Retinal pigment epithelial cell (primary cell): ENCODE measurements at regions not wholly inside any gene's neighbourhood (a gene's known extent, or its start where the extent isn't known, plus 50 kb on each side); places are given as distances from the start of the nearest gene placed in this dataset.

Experiments used
- DNase-seq: peaks from one replicate; pipeline ENCODE4 v3.0.0-alpha.2; 2010; ENCODE audit warnings: low read depth
- H3K4me3 ChIP-seq: 2 replicates; pipeline ENCODE4 v1.5.1; 2011; ENCODE audit warnings: mild to moderate bottlenecking, low read length, control low read depth, moderate library complexity
- CTCF ChIP-seq: conservative IDR thresholded peaks from 2 replicates; pipeline ENCODE4 v1.5.1; 2011; ENCODE audit warnings: low read depth, low read length, control low read depth, inconsistent platforms

- H3K4me3 ChIP-seq: no peak overlapping the region
- no peak for TF ChIP-seq CTCF
- DNase-seq: no peak
Observed at GRCh38 chr6:66435321-66435720, 728.3 kb upstream of the EYS start.

GRCh38 chr6:66429210-66429609 is 722.2 kb upstream of the EYS start:
- no peak for DNase-seq
- TF ChIP-seq CTCF: no peak
- H3K4me3 ChIP-seq: no peak overlapping the region

GRCh38 chr6:66423047-66423446 is 716.0 kb upstream of the EYS start:
- no peak for TF ChIP-seq CTCF
- no peak for DNase-seq
- H3K4me3 ChIP-seq: no peak overlapping the region

- TF ChIP-seq CTCF: peak; percentile 42
- DNase-seq: no peak
- H3K4me3 ChIP-seq: no peak overlapping the region
Observed at GRCh38 chr6:66421570-66421969, 714.5 kb upstream of the EYS start.

GRCh38 chr6:66418906-66419305 is 711.9 kb upstream of the EYS start:
- TF ChIP-seq CTCF: no peak
- DNase-seq: no peak
- H3K4me3 ChIP-seq: no peak overlapping the region

- no peak for TF ChIP-seq CTCF
- H3K4me3 ChIP-seq: no peak overlapping the region
- DNase-seq: no peak
Observed at GRCh38 chr6:66403966-66404365, 696.9 kb upstream of the EYS start.

GRCh38 chr6:66402873-66403272 is 695.8 kb upstream of the EYS start:
- no peak for DNase-seq
- H3K4me3 ChIP-seq: no peak overlapping the region
- TF ChIP-seq CTCF: no peak
